Sigmoid colon (tissue), 4 donors: ENCODE measurements at regions not wholly inside any gene's neighbourhood (a gene's known extent, or its start where the extent isn't known, plus 50 kb on each side); places are given as distances from the start of the nearest gene placed in this dataset.

ENCODE experiments used
- CTCF ChIP-seq, 4 experiments: fragments of 450-650 bp in 3 of 4; fragments of 200-600 bp in 1 of 4; IDR thresholded peaks; one replicate each; pipeline ENCODE4 v1.5.1; 2016 to 2019; ENCODE audit warnings: antibody characterized with exemption in 4 of 4, mild to moderate bottlenecking in 3 of 4, moderate library complexity in 2 of 4
- EP300 ChIP-seq, 4 donors: sonication (generic); formaldehyde crosslinking; IDR thresholded peaks; one replicate each; pipeline ENCODE4 v1.6.1; 2017; ENCODE audit warnings: antibody characterized with exemption in 4 of 4
- POLR2A ChIP-seq, 2 donors: fragments of 450-650 bp; IDR thresholded peaks; one replicate each; pipeline ENCODE4 v1.6.1; 2016; ENCODE audit warnings: antibody characterized with exemption in 2 of 2, mild to moderate bottlenecking in 2 of 2, moderate library complexity in 2 of 2
- POLR2AphosphoS5 ChIP-seq, 4 donors: sonication (generic); formaldehyde crosslinking; IDR thresholded peaks; one replicate each; pipeline ENCODE4 v1.6.1; 2017; ENCODE audit warnings: antibody characterized with exemption in 4 of 4

GRCh38 chr5:18219241-18219640 lies 585.0 kb downstream of the TAF11L14 start:
- TF ChIP-seq POLR2A (IDR thresholded peaks at IDR 0.05) (no peak), CTCF (IDR thresholded peaks at IDR 0.05) (no peak), EP300 (IDR thresholded peaks at IDR 0.05) (no peak), POLR2AphosphoS5 (IDR thresholded peaks at IDR 0.05) (no peak)
